ENCODE measurements at regions not wholly inside any gene's neighbourhood (a gene's known extent, or its start where the extent isn't known, plus 50 kb on each side); places are given as distances from the start of the nearest gene placed in this dataset.

GRCh38 chr1:73637264-73637663 lies 560.7 kb downstream of the LRRIQ3 start:
- TF ChIP-seq ZNF274 (IDR thresholded peaks at IDR 0.05; ENCODE audit: low read depth, low read length) (no peak), YY1 (IDR thresholded peaks at IDR 0.05; ENCODE audit: insufficient read depth, insufficient read length) (no peak), SUZ12 (IDR thresholded peaks at IDR 0.05; ENCODE audit: extremely low read depth, insufficient read depth, insufficient read length) (no peak)

Data from NT2/D1 (cell line).